ENCODE measurements at regions not wholly inside any gene's neighbourhood (a gene's known extent, or its start where the extent isn't known, plus 50 kb on each side); places are given as distances from the start of the nearest gene placed in this dataset.

DNA sequence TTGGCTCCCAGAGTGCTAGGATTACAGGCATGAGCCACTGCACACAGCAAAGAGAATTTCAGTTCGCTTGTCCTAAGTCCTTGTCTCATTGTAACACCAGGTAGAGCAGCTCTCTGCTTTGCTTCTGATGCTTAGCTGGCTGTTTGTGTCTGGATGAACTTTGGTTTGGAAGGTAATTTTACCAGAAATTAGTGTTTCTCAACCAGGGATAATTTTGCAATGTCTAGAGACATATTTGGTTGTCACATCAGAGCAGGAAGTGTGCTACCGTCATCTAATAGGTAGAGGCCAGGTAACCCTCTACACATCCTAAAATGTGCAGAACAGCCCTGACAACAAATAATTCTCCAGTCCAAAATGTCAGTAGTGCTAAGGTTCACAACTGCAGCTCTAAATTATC lies 108.8 kb downstream of the SNX18 start:
- TF ChIP-seq POLR2AphosphoS5 (IDR thresholded peaks at IDR 0.05) (no peak), POLR2A (IDR thresholded peaks at IDR 0.05) (no peak), EP300 (IDR thresholded peaks at IDR 0.05) (no peak)
- TF ChIP-seq, protein P1, sequence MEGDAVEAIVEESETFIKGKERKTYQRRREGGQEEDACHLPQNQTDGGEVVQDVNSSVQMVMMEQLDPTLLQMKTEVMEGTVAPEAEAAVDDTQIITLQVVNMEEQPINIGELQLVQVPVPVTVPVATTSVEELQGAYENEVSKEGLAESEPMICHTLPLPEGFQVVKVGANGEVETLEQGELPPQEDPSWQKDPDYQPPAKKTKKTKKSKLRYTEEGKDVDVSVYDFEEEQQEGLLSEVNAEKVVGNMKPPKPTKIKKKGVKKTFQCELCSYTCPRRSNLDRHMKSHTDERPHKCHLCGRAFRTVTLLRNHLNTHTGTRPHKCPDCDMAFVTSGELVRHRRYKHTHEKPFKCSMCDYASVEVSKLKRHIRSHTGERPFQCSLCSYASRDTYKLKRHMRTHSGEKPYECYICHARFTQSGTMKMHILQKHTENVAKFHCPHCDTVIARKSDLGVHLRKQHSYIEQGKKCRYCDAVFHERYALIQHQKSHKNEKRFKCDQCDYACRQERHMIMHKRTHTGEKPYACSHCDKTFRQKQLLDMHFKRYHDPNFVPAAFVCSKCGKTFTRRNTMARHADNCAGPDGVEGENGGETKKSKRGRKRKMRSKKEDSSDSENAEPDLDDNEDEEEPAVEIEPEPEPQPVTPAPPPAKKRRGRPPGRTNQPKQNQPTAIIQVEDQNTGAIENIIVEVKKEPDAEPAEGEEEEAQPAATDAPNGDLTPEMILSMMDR (IDR thresholded peaks at IDR 0.05) = no peak

Measured in stomach (tissue), 4 donors.